Tibial nerve (tissue), 3 donors: ENCODE measurements at regions not wholly inside any gene's neighbourhood (a gene's known extent, or its start where the extent isn't known, plus 50 kb on each side); places are given as distances from the start of the nearest gene placed in this dataset.

Experiments
- CTCF ChIP-seq, 5 experiments: fragments of 200-600 bp in 3 of 5; fragments of 450-650 bp in 2 of 5; sonication (generic) in 3 of 5; IDR thresholded peaks; one replicate each; pipeline ENCODE4 v1.5.1; 2016 to 2019; ENCODE audit warnings: antibody characterized with exemption in 5 of 5, mild to moderate bottlenecking in 3 of 5, moderate library complexity in 2 of 5
- POLR2A ChIP-seq, 2 donors: fragments of 450-650 bp; IDR thresholded peaks; one replicate each; pipeline ENCODE4 v1.6.1; 2017; ENCODE audit warnings: antibody characterized with exemption in 2 of 2, mild to moderate bottlenecking in 2 of 2, moderate library complexity in 2 of 2

- TF ChIP-seq POLR2A (IDR thresholded peaks at IDR 0.05) (no peak), CTCF (IDR thresholded peaks at IDR 0.05) (no peak)
These were observed 465.2 kb upstream of the ADGRB3 start for GRCh38 chr6:68169922-68170321.
